Ascending aorta (tissue), 2 donors: ENCODE measurements at regions not wholly inside any gene's neighbourhood (a gene's known extent, or its start where the extent isn't known, plus 50 kb on each side); places are given as distances from the start of the nearest gene placed in this dataset.

Source experiments
- DNase-seq, 2 donors: peaks; one replicate each; pipeline ENCODE4 v3.0.0-alpha.2; 2019; ENCODE audit warnings: low spot score in 2 of 2
- H3K27ac ChIP-seq, 2 donors: fragments of 200-600 bp; sonication (generic); one replicate each; pipeline ENCODE4 v1.5.1; 2016 to 2017; ENCODE audit warnings: mild to moderate bottlenecking in 1 of 2
- H3K27me3 ChIP-seq: fragments of 200-600 bp; sonication (generic); one replicate; pipeline ENCODE4 v1.5.1; 2017
- H3K36me3 ChIP-seq, 2 donors: fragments of 200-600 bp; sonication (generic); one replicate each; pipeline ENCODE4 v1.5.1; 2016
- H3K4me1 ChIP-seq, 2 donors: fragments of 200-600 bp; sonication (generic); one replicate each; pipeline ENCODE4 v1.5.1; 2016 to 2017; ENCODE audit warnings: mild to moderate bottlenecking in 1 of 2
- H3K4me3 ChIP-seq, 2 donors: fragments of 200-600 bp; sonication (generic); one replicate each; pipeline ENCODE4 v1.5.1; 2016 to 2017; ENCODE audit warnings: mild to moderate bottlenecking in 1 of 2
- H3K9me3 ChIP-seq, 2 donors: fragments of 200-600 bp; sonication (generic); one replicate each; pipeline ENCODE4 v1.5.1; 2016
- CTCF ChIP-seq, 3 experiments: fragments of 200-600 bp in 2 of 3; fragments of 450-650 bp in 1 of 3; sonication (generic) in 2 of 3; IDR thresholded peaks; one replicate each; pipeline ENCODE4 v1.5.1; 2016 to 2019; ENCODE audit warnings: antibody characterized with exemption in 3 of 3, mild to moderate bottlenecking in 1 of 3, moderate library complexity in 1 of 3
- intact Hi-C: fragments of 100-400 bp; cut with DNase I; formaldehyde crosslinking; loops from one replicate; pipeline ENCODE4 v1.15.1; 2023

- Histone ChIP-seq H3K4me1 (no peaks in the 10 kb centered on the region), H3K36me3 (no peaks in the 10 kb centered on the region), H3K27me3 (no peaks in the 10 kb centered on the region), H3K4me3 (no peak overlapping the region), H3K9me3 (no peaks in the 10 kb centered on the region), H3K27ac (no peak overlapping the region)
- no peak for DNase-seq
- TF ChIP-seq CTCF (IDR thresholded peaks at IDR 0.05) = no peak
- intact Hi-C loops = no loop called here
These were observed 264.6 kb upstream of the CLINT1 start for GRCh38 chr5:158123595-158123994.

- intact Hi-C loops = no loop called here
- TF ChIP-seq CTCF (IDR thresholded peaks at IDR 0.05) = no peak
- H3K4me1 ChIP-seq = no peaks in the 10 kb centered on the region
These were observed 262.7 kb upstream of the CLINT1 start for GRCh38 chr5:158121678-158122077.

GRCh38 chr5:158120760-158121159 is 261.8 kb upstream of the CLINT1 start:
- Histone ChIP-seq H3K36me3 (no peaks in the 10 kb centered on the region), H3K4me3 (no peak overlapping the region), H3K9me3 (no peaks in the 10 kb centered on the region), H3K27ac (no peak overlapping the region), H3K27me3 (no peaks in the 10 kb centered on the region), H3K4me1 (no peaks in the 10 kb centered on the region)
- intact Hi-C loops = no loop called here
- no peak for DNase-seq
- no peak for TF ChIP-seq CTCF (IDR thresholded peaks at IDR 0.05)

More at GRCh38 chr5:158121678-158122077, 262.7 kb upstream of the CLINT1 start:
- Histone ChIP-seq H3K27me3 (no peaks in the 10 kb centered on the region), H3K4me3 (no peak overlapping the region), H3K9me3 (no peaks in the 10 kb centered on the region), H3K36me3 (no peaks in the 10 kb centered on the region), H3K27ac (no peak overlapping the region)
- DNase-seq = no peak

GRCh38 chr5:158119961-158120723 is 261.2 kb upstream of the CLINT1 start:
- H3K36me3 ChIP-seq = no peaks in the 10 kb centered on the region
- no peak for TF ChIP-seq CTCF (IDR thresholded peaks at IDR 0.05)
- H3K27ac ChIP-seq = no peak overlapping the region
- no peaks in the 10 kb centered on the region for H3K4me1 ChIP-seq
- intact Hi-C loops = no loop called here
- H3K4me3 ChIP-seq = no peak overlapping the region
- no peaks in the 10 kb centered on the region for H3K27me3 ChIP-seq
- DNase-seq = no peak
- H3K9me3 ChIP-seq = no peaks in the 10 kb centered on the region

- TF ChIP-seq CTCF (IDR thresholded peaks at IDR 0.05) = no peak
- H3K27me3 ChIP-seq = no peaks in the 10 kb centered on the region
- no peak overlapping the region for H3K27ac ChIP-seq
- no peaks in the 10 kb centered on the region for H3K9me3 ChIP-seq
- no peak overlapping the region for H3K4me3 ChIP-seq
- no peaks in the 10 kb centered on the region for H3K4me1 ChIP-seq
- no peak for DNase-seq
- intact Hi-C loops = no loop called here
- no peaks in the 10 kb centered on the region for H3K36me3 ChIP-seq
These were observed 258.7 kb upstream of the CLINT1 start for GRCh38 chr5:158117467-158118160.
